GM18861 (cell line): ENCODE measurements at regions not wholly inside any gene's neighbourhood (a gene's known extent, or its start where the extent isn't known, plus 50 kb on each side); places are given as distances from the start of the nearest gene placed in this dataset.

ENCODE experiments used
- ATAC-seq: cut with Tn5 transposase; IDR thresholded peaks from one replicate; pipeline ENCODE4 v1.9.1; 2021; ENCODE audit not compliant: unreplicated experiment

GRCh38 chr17:77771587-77771986, 186.9 kb upstream of the TNRC6C start:
- no peak for ATAC-seq

GRCh38 chr17:77771998-77772397, 186.5 kb upstream of the TNRC6C start:
- ATAC-seq: no peak

- no peak for ATAC-seq
Observed at GRCh38 chr17:77772461-77772897, 186.0 kb upstream of the TNRC6C start.

- no peak for ATAC-seq
Observed at GRCh38 chr17:77772899-77773358, 185.6 kb upstream of the TNRC6C start.

GRCh38 chr17:77774182-77774581, 184.3 kb upstream of the TNRC6C start:
- ATAC-seq: no peak

GRCh38 chr17:77778636-77779489, 179.6 kb upstream of the TNRC6C start:
- ATAC-seq: no peak

- ATAC-seq: no peak
Observed at GRCh38 chr17:77779711-77780539, 178.6 kb upstream of the TNRC6C start.

GRCh38 chr17:77781536-77781935, 177.0 kb upstream of the TNRC6C start:
- ATAC-seq: no peak

- no peak for ATAC-seq
Observed at GRCh38 chr17:77782201-77782600, 176.3 kb upstream of the TNRC6C start.

GRCh38 chr17:77782611-77783010, 175.9 kb upstream of the TNRC6C start:
- ATAC-seq: no peak

- ATAC-seq: no peak
Observed at GRCh38 chr17:77783991-77784820, 174.3 kb upstream of the TNRC6C start.

GRCh38 chr17:77785312-77785905, 173.1 kb upstream of the TNRC6C start:
- ATAC-seq: no peak

- no peak for ATAC-seq
Observed at GRCh38 chr17:77786090-77786489, 172.4 kb upstream of the TNRC6C start.

- no peak for ATAC-seq
Observed at GRCh38 chr17:77786740-77787505, 171.6 kb upstream of the TNRC6C start.

- no peak for ATAC-seq
Observed at GRCh38 chr17:77790143-77790829, 168.2 kb upstream of the TNRC6C start.

- no peak for ATAC-seq
Observed at GRCh38 chr17:77792626-77793025, 165.9 kb upstream of the TNRC6C start.

GRCh38 chr17:77793146-77793970, 165.1 kb upstream of the TNRC6C start:
- ATAC-seq: no peak

GRCh38 chr17:77793971-77794235, 164.6 kb upstream of the TNRC6C start:
- no peak for ATAC-seq

GRCh38 chr17:77794846-77795245, 163.7 kb upstream of the TNRC6C start:
- no peak for ATAC-seq
